ENCODE measurements at regions not wholly inside any gene's neighbourhood (a gene's known extent, or its start where the extent isn't known, plus 50 kb on each side); places are given as distances from the start of the nearest gene placed in this dataset.

DNA sequence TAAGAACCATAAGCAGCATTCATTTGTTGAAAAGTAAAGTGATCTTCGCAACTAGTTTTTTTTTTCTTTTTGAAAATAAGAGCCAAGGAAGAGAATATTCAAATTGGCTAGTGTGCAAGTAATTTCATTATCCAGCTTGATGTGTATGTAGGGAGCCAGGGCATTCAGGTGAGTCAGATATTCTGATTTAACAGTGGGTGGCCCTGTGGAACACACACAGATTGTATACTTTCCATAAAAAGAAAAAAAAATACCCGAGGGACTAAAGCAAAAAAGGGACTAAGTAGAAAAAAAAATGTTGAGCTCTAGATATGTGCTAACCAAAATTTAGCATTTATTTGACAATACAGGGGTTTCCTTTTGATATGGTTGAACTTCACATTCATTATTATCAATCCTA is 96.9 kb upstream of the ROPN1 start:
- CTCF ChIA-PET, result no interaction called here
- POLR2A ChIA-PET, result no interaction called here

DNA sequence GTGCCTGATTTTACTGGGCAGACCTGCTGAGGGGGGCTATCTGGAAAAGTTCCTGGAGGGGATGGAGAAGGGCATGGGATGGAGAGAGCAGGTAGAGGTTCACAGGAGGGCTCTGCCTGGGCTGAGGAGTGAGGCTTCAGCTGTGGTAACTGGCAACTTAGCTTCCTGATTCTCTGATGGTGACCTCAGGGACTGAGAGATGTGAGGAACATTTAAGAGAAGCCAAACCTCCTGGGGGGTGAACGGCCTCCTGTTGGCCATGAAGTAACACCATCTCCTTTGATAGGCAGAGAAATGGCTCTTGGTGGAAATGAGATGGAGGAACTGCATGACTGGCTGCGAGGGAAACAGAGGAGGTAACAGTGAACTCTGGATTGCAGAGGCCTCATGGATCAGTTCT is 97.3 kb upstream of the ROPN1 start:
- CTCF ChIA-PET, result no interaction called here
- POLR2A ChIA-PET, result no interaction called here

DNA sequence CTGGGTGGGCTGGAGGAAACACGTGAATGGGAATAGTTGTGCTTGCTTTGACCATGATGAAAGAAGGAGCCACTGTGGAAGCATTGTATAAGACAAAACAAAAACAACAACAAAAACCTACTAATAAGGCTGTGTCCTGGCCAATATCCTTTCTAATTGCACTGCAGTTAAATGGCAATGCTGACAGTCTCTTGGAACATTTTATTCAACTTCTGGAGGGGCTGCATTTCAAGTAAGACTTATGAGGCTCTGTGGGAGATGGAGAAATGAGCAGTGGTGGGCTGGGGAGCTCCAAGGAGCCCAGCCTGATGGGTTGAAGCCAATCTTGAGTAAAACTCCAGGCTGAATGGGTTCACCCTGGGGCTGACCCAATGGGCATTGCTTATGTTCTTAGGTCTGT is 99.8 kb upstream of the ROPN1 start:
- POLR2A ChIA-PET, result no interaction called here
- CTCF ChIA-PET, result no interaction called here

DNA sequence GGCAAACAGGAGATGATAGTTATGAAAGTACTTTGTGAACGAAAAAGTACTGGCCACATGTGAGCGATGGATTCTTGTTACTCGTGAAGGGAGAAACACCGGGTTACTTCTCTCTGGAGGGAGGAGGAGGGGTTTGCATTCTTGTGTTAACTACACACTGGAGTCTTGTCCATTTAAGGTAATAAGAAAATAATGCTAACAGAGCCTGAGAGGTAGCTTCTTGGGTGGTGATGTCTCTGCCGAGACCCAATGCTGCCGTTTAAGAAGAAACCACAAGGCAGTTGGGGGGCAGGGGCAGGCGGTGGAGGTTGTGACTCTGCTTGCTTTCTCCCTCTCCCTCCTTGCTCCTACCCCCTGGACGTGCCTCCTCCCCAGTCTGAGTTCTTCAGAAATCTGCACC is 100.9 kb upstream of the ROPN1 start:
- ChIA-PET CTCF (no interaction called here), POLR2A (no interaction called here)

DNA sequence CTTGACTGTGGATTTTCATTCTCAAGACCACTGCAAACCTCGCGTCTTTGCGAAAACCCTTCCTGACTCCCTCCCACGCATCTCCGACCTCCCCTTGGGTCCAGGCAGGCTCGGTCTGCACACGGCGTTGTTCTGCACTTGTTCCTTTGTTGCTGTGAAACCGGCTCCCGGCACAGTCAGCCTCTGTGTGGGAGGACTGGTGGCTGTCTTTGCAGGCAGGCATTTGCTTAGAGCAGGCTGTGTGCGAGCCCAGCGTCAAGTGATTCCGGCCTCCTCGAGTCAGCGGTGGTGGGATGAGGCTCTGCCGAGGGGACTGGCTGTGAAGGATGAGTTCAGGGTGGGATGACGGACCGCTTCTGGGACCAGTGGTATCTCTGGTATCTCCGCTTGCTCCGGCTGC is 102.6 kb upstream of the ROPN1 start:
- POLR2A ChIA-PET, result no interaction called here
- CTCF ChIA-PET, result no interaction called here

DNA sequence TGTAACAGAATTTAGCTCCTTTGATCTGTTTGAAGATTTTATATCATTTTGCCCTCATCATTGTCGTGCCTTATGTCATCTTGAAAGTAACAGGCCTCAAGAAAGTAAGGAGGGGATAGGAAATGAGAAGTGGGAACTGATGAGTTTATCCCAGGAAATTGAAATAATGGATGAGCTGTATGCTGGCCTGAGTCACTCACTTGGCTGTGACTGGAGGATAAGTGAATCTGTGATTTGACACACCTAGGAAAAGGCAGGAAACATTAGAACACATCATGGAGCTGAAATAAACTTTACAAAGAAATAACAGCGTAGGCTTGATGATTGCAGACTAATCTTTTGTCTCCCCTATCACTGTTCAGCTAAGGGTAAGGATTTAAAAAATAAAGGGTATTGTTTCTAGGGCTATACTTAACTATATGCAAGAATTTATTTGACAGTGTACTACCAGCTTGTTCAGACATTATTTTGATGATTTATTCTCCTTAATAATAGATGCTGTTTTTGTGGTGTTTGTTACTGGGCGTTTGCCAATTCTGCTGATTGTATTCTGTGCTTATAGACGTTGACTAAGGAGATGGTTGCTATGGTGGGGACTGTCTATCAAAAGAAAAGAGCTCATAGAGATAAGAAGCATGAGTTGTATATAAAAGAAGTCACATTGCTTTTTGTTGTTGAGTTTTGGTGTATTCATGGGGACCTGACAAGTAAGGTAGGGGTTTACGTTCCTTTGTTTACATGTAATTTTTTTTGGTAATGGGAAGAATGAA is 105.6 kb upstream of the ROPN1 start:
- POLR2A ChIA-PET, result no interaction called here
- CTCF ChIA-PET, result no interaction called here

DNA sequence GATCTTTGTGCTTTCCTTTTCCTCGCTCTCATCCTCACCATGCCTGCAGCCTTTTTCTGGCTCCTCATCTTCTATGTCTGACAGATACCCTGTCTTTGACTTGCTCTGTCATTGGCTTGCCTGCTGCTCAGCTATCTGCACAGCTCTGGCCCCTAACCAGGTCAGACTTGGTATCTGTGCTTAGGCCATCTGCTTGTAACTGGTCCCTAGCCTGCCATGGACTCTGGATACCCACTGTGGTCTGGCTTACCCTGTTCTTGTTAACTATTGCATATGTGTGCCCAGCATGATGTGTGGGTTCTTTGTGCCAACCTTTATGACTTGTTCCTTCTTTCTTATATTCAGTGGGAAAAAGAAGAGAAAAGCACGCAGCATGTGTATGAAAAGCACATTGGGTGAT is 109.7 kb upstream of the ROPN1 start:
- ChIA-PET POLR2A (no interaction called here), CTCF (no interaction called here)

DNA sequence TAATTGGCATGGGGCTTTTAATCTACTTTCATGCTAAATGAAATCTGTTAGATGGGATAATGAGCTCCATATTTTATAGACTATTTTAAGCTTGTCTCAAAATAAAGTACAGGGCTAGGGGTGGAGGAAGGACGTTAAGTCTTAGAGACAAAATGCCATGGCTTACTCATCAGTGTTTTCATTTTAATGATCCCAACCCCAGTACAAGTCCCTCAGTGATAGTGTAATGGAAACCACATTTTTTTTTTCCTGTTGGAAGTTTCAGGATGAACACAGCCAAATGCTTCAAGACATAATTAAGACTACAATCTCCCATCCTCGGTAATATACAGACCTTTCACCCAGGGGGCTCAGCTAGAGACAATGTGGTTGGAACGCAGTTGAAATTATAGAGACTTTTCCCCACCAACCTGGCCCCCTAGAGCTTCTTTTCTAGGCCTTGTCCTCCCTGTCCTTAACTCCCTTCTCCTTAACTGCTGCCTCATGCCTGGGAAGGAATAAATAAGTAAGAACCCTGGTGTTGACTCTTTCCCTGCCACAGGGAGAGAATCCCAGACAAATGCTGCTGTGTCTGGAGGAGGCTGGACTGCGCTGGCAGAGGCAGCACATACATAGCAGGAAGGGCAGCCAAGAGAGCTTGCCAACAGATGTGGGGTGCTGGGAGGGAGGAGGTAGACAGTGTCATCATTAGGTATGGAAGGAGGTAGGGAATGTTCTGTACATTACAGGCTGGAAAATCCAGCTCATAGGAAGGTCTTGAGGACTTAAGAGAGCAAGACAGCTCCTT is 115.4 kb upstream of the ROPN1 start:
- ChIA-PET POLR2A (no interaction called here), CTCF (no interaction called here)

DNA sequence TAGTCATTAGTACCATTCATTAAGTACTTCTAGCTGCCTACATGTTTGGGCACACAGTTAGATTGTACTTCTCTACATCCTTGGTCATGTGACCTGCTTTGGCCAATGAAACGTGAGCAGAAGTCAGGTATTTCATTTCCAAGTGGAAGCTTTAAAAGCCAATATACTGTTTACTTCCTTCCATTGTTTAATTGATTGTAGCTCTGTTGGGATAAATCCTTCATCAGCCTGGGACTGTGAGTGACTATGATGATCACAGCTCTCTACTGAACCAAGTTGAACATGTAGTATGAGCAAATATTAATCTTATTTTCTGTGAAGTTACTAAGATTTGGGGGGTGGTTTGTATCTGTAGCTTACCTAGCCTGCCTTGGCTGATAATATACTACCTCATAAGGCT is 116.5 kb upstream of the ROPN1 start:
- CTCF ChIA-PET, result interaction anchor here (0.6 kb wide), 1 partner anchor 146 kb away, joined by 3 read pairs; no protein-coding TSS in a partner anchor

DNA sequence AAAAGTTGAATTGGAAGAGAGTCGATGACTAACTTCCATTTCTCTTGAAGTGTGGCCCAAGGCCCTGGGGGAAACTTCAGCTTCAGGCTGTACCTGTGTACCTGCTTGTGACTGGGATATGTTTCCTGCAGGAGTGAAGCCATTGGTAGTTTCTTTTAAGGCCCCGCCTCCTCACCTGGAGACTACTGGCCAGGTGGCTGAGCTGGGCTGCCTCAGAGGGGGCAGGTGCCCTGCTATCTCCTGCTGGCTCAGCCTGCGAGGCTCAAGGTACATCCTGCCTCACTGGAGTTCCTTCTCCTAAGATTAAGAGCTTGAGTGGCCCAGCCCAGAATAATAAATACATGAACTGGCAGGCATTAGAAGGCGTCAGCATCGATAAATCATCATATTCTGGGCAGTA is 121.6 kb upstream of the ROPN1 start:
- ChIA-PET POLR2A (no interaction called here), CTCF (no interaction called here)

More for the DNA sequence above, 116.5 kb upstream of the ROPN1 start:
- POLR2A ChIA-PET, result no interaction called here

DNA sequence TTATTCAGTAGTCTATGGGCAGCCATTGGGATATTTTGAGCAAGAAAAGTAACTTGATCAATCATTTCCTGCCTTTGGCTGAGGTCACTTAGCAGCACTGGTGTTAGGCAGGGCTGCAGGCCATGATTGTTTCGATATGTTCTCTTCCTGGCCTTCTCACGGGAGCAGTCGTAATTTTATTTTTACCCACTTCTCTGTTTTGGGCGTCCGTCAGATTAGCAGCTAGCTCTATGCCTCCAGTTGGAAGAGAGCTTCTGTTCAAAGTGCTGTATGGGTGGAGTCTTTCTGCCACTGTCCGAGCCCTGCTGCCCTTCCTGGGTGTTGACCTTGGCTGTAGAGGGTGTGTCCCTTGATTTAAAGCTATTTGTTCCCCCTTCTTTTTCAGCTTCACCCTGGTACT is 123.4 kb upstream of the ROPN1 start:
- ChIA-PET CTCF (no interaction called here), POLR2A (no interaction called here)

DNA sequence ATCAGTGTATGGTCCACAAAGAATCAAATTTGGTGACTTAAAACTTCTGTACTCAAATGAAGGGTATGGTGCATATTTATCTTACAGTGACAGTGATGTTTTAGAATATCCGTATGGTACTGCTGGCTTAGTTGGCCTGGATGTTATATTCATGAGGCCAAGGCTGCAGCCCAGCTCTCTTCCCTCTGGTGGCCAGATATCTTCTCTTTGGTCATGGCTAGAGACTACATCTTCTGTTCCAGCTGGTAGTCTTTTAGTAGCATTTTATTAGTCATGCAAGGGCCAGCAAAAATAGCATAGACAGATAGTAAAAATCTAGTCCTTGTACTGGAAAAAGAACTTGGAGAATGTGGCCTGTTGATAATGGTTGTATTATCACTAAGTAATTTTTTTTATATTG is 124.0 kb upstream of the ROPN1 start:
- POLR2A ChIA-PET, result no interaction called here
- CTCF ChIA-PET, result no interaction called here

DNA sequence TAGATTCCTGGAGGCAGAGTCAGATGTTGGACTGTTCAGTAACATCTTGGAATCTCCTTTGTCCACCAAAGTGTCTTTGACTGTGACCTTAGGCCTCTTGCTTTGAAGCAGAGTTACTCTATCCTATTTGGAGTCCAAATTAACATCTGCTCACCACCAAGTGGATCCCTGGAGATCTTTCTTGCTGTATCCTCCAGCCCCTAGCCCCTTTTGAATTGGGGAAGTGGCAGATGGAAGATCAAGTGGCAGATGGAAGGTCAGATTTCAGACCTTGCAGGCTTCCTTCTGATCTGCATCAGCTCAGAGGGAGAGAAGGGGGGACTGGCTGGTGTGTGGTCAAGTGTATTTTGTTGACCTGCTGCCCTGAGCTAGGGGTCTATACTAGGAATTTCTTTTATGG is 125.0 kb upstream of the ROPN1 start:
- CTCF ChIA-PET, result no interaction called here
- POLR2A ChIA-PET, result no interaction called here

DNA sequence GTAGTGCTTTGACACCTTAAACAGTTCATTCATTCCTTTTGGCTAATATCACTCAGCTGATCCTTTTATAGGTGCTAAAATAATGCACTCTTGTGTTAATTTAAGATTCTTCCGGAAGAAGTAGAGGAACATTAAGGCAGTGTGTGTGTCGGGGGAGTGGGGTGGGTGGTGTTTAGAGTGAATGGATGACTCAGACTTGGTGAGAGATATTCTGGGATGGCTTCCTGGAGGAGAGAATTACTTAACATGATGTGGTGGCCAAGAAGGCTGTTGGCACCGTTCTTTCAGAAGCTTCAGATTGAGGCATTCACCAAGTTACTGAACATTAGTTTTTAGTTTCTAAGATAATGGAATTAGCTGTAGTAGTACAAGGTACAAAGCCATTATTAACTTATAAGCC is 125.6 kb upstream of the ROPN1 start:
- POLR2A ChIA-PET, result no interaction called here
- CTCF ChIA-PET, result no interaction called here

DNA sequence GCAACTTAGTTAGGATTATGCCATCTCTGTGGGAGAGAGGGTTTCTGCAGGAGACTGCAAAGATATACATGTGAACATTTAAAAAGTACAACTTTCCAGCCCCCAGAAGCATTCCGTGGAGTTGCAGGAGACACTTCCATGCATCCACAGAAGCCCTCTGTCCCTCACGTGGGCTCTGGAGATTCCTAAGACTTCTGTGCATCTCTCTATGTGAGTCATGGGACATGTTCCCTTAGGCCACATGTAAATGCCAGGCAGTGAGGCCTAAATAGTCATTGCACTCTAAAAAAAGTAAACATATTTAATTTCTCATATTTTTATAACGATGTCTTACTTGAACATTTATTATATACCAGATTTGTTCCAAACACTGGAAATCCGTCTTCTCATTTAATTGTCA is 126.5 kb upstream of the ROPN1 start:
- ChIA-PET CTCF (no interaction called here), POLR2A (no interaction called here)

DNA sequence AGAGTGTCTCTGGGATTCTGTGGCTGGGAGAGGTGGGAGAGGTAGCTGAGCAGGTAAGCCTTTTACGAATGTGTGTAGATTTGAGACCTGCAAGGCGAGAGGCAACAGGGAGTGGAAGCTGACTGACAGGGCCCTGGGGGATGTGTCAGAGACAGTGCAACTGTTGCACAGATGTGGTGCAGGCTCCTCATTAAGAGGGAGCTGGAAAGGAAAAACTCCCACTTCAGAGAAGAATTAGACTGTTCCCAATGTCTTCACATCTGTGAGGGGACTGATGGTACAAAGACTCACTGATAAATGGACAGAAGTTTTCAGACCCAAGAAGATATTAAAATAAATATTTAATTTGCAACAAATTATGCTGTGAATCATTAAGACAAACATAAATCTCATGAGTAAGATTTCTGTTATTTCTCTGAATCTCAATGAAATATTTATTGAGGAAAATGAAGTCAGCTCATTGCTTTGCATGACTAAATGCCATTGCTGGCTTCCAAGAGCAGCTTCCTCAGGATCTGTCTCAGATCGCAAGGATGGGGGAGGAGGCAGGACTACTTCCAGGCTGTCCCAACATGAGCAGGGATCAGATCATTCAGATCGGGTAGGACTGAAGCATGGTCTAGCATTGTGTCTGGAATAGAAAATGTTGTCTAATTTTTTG is 127.3 kb upstream of the ROPN1 start:
- CTCF ChIA-PET, result no interaction called here
- POLR2A ChIA-PET, result no interaction called here

DNA sequence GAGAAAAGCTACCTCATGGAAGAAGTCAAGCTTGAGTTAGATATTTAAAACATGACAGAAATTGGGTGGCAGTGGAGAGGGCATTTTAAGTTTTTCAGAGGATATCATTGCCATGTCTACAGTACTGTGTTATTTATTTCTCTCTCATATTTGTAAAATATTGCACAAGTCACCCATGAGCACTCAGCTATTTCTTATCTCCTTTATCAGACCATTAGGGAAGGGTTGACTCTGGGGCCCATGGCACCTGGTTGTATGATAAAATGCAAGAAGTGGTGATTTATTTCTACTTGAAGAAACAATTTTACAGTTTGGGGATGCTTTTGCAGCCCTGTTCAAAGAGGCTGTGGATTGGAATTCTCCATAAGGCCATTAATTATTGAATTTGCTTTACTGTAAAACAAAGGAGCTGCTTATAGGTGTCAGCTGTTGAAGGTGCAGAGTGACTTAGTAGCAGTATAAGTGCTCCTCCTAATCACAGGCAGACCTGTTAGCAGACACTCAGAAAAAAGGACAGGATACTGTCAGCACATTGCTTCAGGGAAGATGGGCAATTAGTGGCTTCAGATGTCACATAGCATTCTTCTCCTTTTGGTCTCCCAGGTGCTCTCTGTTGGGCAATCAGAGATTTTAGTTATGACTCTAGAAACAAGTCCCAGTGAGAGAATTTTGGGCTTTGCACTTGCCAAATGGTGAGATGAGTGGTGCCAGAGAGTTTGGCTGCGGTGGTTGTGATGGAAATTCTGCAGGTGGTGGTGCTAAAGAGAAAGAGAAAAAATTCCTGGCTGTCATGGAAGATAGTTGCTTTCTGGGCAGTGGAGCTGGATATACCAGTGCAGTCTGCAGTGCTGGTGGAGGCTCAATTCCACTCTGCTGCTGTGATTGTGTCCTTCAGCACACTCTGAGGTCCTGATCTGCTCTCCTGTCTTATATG is 129.7 kb upstream of the ROPN1 start:
- ChIA-PET POLR2A (no interaction called here), CTCF (no interaction called here)

DNA sequence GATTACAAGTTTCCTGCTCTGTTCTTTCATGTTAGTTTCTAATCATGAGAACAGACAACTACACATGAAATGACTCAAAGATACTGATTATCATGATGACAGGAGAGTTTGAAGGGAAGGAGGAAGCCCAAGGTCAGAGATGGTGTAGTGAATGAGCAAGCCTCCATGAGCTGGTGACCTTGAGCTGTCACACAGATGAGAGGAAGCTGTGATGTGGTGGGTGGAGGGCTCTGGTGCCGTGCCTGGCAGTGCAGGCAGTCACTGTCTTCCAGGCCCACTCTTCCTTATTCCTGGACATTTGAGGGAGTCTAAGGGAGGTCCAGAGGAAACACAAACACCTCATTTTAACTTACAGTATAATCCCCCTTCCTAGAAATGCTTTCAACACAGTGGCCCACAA is 133.4 kb upstream of the ROPN1 start:
- ChIA-PET CTCF (no interaction called here), POLR2A (no interaction called here)

DNA sequence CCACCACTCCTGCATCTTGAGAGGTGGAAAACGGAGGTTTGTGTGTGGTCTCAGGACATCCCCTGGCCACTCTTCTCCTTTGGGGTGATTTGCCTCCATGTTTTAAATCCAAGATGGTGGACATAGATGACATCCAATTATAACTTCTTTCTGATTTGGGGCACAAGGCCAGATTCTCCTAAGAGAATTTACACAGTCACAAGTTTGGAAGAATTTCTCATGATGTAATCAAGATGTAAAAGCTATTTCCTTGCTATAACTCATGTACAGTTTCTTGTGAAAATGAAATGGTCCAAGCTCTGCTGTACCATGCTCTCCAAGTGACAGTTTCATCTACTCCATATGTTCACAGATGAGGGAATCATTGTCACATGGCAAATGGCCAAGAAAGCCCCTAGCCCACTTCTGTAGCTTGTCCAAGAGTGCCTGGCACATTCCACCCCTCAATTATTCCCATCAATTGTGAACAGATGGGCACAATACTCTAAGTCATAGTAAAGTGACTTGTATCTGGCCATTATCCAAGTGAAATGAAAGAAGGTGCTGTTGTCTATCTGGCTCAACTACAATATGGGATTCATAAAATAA is 134.6 kb upstream of the ROPN1 start:
- ChIA-PET POLR2A (no interaction called here), CTCF (no interaction called here)

DNA sequence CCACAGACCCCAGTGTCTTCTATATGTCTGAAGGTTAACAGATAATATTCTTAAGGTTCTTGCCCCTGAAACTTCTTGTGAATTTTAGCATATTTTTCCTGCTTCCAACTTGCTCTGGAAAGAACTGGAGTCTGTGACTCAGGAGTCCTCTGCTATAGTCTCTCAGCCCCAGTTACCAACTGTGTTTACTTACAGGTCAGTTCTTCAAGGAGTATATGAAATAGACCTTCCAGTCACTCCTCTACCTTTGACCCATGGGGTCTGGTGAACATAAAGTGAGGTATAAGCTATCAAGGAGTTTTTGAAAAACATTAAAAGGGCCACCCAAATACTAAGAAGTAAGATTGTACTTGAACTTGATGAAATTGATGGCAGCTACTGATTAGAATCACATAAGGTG is 139.2 kb upstream of the ROPN1 start:
- ChIA-PET CTCF (no interaction called here), POLR2A (no interaction called here)

Measured in activated CD8-positive, alpha-beta memory T cell treated with anti-CD3 and anti-CD28 coated beads for 36 hours (primary cell).